ENCODE measurements at regions not wholly inside any gene's neighbourhood (a gene's known extent, or its start where the extent isn't known, plus 50 kb on each side); places are given as distances from the start of the nearest gene placed in this dataset.

DNA sequence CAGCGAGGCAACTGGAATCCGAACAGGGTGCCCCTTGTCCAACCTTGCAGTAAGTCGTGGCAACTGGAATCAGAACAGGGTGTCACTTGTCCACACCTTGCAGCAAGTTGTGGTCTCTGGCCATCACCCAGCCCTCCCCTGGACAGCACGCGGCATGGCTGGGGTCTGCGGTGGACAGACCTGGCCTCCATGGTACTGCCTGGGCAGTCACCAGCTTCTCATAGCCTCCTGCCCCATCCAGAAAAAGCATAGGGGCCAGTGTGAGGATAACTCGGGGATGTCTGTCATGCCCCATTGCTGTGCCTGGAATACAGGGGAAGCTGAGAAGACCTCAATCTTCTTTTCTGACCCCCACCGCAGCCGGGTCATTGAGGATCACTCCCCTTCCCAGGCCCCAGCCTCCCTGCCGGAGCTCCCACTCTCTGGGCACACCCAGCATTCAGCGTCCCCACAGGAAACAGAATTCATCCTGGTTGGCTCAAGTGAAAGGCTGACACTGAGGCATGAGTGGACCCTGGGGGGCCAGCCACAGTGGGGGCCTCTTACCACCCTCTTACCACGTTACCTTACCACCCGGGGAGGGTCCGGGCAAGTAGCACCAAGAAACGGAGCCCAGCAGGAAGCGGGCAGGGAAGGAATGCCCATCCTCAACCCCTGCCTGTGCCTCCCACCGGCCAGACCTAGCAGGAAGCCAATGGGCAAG, 68.0 kb upstream of the RAB6C start:
- Histone ChIP-seq H3K27me3 (ENCODE audit: control insufficient read depth, insufficient read depth, low read length) (no peaks in the 10 kb centered on the region), H3K9me3 (ENCODE audit: control insufficient read depth, insufficient read depth, low read length) (no peaks in the 10 kb centered on the region), H3K27ac (ENCODE audit: low read depth, low read length) (no peak overlapping the region), H3K9ac (ENCODE audit: low read depth, low read length) (no peak overlapping the region), H3K4me1 (ENCODE audit: control insufficient read depth, insufficient read depth, low read length) (peaks cover 2% of the 10 kb centered on the region; the same call in 1 of the 2 replicates), H3K36me3 (ENCODE audit: control insufficient read depth, insufficient read depth, low read length) (no peaks in the 10 kb centered on the region), H3K4me3 (ENCODE audit: low read depth, low read length) (no peak overlapping the region)

DNA sequence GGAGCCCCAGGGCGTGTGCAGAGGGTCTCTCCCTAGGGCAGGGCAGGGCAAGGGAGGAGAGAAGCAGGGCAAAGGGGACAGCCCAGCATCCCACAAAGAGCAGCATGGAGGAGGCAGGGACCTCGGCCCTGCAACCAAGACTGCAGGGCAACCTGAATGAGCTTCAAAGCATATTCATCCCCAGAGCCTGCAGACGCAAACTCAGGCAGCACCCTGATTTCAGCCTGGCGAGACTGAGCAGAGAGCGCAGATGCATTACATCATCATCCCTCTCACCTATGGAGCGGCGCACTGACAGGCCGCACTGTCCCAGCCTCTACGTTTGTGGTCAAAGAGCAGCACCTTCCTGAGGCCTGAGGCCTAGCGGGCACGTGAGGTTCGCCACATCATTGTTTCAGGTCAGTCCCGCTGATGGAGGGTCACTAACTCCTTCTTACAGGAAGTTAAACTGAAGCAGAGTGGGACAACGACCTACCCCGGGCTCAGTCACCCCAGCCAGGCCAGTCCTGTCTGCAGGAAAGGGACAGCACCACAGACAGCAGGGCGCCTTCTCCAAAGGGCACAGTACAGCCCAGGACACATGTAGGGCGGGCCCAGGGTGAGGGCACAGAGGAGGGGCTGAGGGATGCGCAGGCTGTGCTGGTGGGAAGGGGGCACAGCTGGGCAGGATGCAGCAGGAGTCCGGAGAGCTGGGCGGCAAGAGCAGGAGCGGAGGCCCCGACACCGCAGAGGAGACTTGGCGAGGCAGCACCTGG, 67.2 kb upstream of the RAB6C start:
- no peak overlapping the region for H3K4me3 ChIP-seq (ENCODE audit: low read depth, low read length)
- H3K9ac ChIP-seq (ENCODE audit: low read depth, low read length), result no peak overlapping the region
- no peaks in the 10 kb centered on the region for H3K9me3 ChIP-seq (ENCODE audit: control insufficient read depth, insufficient read depth, low read length)
- no peaks in the 10 kb centered on the region for H3K36me3 ChIP-seq (ENCODE audit: control insufficient read depth, insufficient read depth, low read length)
- no peak overlapping the region for H3K27ac ChIP-seq (ENCODE audit: low read depth, low read length)
- no peaks in the 10 kb centered on the region for H3K27me3 ChIP-seq (ENCODE audit: control insufficient read depth, insufficient read depth, low read length)
- peaks cover 2% of the 10 kb centered on the region; the same call in 1 of the 2 replicates for H3K4me1 ChIP-seq (ENCODE audit: control insufficient read depth, insufficient read depth, low read length)

DNA sequence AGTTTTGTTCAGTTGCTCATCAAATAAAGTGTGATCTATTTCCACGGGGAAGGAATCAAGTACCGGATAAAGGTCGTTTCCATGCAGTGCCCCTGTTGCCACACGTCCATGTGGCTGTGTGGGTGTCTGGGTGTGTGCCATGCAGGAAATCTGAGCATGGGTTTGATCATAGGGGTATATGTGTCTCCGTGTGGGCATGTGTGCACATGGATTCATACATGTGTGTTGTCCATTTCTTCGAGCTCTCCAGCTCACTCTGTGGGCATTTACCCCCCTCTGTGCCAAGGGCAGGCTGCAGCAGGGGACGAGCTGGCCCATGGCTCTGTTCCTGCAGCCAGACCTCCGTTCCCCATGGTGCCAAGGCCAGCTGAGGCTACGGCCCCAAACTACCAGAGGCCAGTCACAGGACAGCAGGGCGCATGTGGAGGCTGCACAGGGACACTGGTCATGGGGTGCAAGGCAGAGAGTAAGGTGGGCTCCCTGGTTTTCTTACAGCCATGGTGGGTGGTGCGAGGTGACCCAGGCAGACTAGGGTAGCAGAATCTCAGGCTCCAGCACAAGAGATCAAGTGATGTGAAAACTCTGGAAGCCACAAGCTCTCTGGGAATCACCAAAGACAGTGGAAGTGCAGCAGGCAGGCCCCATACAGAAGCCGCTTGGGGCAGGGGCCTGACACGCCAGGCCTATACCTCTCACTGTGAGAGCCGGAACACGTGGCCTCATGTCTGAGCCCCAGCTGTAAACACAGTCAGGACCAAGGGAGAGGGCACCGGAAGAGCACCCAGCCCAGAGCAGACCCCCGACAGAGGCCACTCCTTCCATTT, 66.4 kb upstream of the RAB6C start:
- no peaks in the 10 kb centered on the region for H3K27me3 ChIP-seq (ENCODE audit: control insufficient read depth, insufficient read depth, low read length)
- H3K4me3 ChIP-seq (ENCODE audit: low read depth, low read length), result no peak overlapping the region
- H3K4me1 ChIP-seq (ENCODE audit: control insufficient read depth, insufficient read depth, low read length), result peaks cover 2% of the 10 kb centered on the region; the same call in 1 of the 2 replicates
- no peaks in the 10 kb centered on the region for H3K36me3 ChIP-seq (ENCODE audit: control insufficient read depth, insufficient read depth, low read length)
- H3K27ac ChIP-seq (ENCODE audit: low read depth, low read length), result no peak overlapping the region
- no peak overlapping the region for H3K9ac ChIP-seq (ENCODE audit: low read depth, low read length)
- no peaks in the 10 kb centered on the region for H3K9me3 ChIP-seq (ENCODE audit: control insufficient read depth, insufficient read depth, low read length)

DNA sequence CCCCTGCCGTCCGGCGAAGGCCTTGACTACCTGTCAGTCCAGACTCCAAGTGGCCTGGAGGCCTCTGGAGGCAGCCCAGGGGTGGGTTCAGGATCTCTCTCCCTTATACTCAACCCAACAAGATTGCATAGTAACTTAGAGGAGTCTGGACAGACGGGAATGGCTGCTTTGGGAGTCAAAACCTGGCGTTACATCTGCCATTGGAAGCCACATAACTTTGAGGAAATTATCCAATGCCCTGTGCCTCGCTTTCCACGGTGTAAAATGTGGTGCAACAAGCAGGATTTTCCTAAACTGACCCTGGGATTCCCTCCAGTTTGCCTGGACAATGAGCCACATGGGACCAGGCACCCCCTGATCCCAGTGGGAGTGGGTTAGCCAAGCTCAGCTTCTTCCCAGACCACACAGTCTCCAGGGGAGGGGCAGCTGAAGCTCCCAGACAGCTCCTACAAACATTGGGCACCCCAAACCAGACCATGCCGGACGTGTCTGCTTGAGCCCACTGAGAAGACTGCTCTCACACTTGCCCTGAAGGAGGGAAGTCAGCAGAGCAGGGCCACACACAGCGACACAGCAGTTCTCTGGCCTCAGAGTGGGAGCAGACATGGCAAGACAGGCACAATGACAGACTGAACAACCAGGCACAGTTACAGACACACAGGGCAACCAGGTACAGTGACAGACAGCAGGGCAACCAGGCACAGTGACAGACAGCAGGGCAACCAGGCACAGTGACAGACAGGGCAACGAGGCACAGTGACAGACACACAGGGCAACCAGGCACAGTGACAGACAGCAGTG, 65.6 kb upstream of the RAB6C start:
- H3K27ac ChIP-seq (ENCODE audit: low read depth, low read length), result no peak overlapping the region
- H3K4me1 ChIP-seq (ENCODE audit: control insufficient read depth, insufficient read depth, low read length), result peaks cover 2% of the 10 kb centered on the region; the same call in 1 of the 2 replicates
- H3K27me3 ChIP-seq (ENCODE audit: control insufficient read depth, insufficient read depth, low read length), result no peaks in the 10 kb centered on the region
- no peak overlapping the region for H3K9ac ChIP-seq (ENCODE audit: low read depth, low read length)
- no peak overlapping the region for H3K4me3 ChIP-seq (ENCODE audit: low read depth, low read length)
- no peaks in the 10 kb centered on the region for H3K36me3 ChIP-seq (ENCODE audit: control insufficient read depth, insufficient read depth, low read length)
- H3K9me3 ChIP-seq (ENCODE audit: control insufficient read depth, insufficient read depth, low read length), result no peaks in the 10 kb centered on the region

DNA sequence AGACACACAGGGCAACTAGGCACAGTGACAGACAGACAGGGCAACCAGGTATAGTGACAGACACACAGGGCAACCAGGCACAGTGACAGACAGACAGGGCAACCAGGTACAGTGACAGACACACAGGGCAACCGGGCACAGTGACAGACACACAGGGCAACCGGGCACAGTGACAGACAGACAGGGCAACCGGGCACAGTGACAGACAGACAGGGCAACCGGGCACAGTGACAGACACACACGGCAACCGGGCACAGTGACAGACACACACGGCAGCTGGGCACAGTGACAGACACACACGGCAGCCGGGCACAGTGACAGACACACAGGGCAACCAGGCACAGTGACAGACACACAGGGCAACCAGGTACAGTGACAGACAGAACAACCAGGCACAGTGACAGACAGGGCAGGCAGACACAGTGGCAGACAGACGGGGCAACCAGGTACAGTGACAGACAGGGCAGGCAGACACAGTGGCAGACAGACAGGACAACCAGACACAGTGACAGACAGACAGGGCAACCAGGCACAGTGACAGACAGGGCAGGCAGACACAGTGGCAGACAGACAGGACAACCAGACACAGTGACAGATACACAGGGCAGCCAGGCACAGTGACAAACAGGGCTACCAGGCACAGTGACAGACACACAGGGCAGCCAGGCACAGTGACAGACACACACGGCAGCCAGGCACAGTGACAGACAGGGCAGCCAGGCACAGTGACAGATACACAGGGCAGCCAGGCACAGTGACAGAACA, 64.7 kb upstream of the RAB6C start:
- H3K9ac ChIP-seq (ENCODE audit: low read depth, low read length), result no peak overlapping the region
- peaks cover 2% of the 10 kb centered on the region; the same call in 1 of the 2 replicates for H3K4me1 ChIP-seq (ENCODE audit: control insufficient read depth, insufficient read depth, low read length)
- H3K4me3 ChIP-seq (ENCODE audit: low read depth, low read length), result no peak overlapping the region
- H3K9me3 ChIP-seq (ENCODE audit: control insufficient read depth, insufficient read depth, low read length), result no peaks in the 10 kb centered on the region
- H3K27me3 ChIP-seq (ENCODE audit: control insufficient read depth, insufficient read depth, low read length), result no peaks in the 10 kb centered on the region
- no peak overlapping the region for H3K27ac ChIP-seq (ENCODE audit: low read depth, low read length)
- no peaks in the 10 kb centered on the region for H3K36me3 ChIP-seq (ENCODE audit: control insufficient read depth, insufficient read depth, low read length)

DNA sequence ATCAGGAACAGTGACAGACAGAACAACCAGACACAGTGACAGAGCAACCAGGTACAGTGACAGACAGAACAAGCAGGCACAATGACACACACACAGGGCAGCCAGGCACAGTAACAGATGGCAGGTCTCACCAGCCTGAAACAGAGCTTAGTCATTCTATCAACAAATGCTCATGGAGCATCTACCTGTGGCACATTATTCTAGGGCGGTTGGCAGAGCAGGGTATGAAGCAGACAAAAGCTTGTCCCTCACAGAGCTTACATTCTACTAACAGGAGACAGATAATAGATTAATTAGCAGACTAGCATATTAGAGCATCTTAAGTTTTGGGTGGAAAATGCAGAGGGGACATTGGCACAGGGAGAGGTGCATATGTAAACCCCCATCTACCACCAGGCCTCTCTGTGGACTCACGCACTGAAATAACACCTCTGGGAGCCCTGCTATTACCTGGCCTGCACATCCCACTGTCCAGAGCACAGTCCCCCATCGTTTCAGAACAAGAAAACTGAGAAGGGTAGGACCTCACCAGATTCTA, 64.1 kb upstream of the RAB6C start:
- Histone ChIP-seq H3K9ac (ENCODE audit: low read depth, low read length) (no peak overlapping the region), H3K9me3 (ENCODE audit: control insufficient read depth, insufficient read depth, low read length) (no peaks in the 10 kb centered on the region), H3K4me1 (ENCODE audit: control insufficient read depth, insufficient read depth, low read length) (peaks cover 1% of the 10 kb centered on the region; the same call in 1 of the 2 replicates), H3K27ac (ENCODE audit: low read depth, low read length) (no peak overlapping the region), H3K4me3 (ENCODE audit: low read depth, low read length) (no peak overlapping the region), H3K36me3 (ENCODE audit: control insufficient read depth, insufficient read depth, low read length) (no peaks in the 10 kb centered on the region), H3K27me3 (ENCODE audit: control insufficient read depth, insufficient read depth, low read length) (no peaks in the 10 kb centered on the region)

DNA sequence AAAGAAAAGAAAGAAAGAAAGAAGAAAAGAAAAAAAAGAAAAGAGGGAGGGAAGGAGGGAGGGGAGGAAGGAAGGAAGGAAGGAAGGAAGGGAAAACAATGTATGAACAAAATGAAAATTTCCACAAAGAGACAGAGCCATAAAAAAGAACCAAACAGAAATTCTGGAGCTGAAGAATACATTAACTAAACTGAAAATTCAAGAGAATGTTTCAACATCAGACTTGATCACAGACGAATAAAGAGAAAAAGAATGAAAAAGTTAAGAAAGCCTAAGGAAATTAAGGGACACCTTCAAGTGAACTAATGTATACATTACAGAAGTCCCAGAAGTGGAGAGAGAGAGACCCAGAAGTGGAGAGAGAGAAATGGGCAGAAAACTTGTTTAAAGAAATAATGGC, 60.9 kb upstream of the RAB6C start:
- Histone ChIP-seq H3K9me3 (ENCODE audit: control insufficient read depth, insufficient read depth, low read length) (no peaks in the 10 kb centered on the region), H3K4me1 (ENCODE audit: control insufficient read depth, insufficient read depth, low read length) (no peaks in the 10 kb centered on the region), H3K27ac (ENCODE audit: low read depth, low read length) (no peak overlapping the region), H3K9ac (ENCODE audit: low read depth, low read length) (no peak overlapping the region), H3K4me3 (ENCODE audit: low read depth, low read length) (no peak overlapping the region), H3K27me3 (ENCODE audit: control insufficient read depth, insufficient read depth, low read length) (peaks cover 14% of the 10 kb centered on the region), H3K36me3 (ENCODE audit: control insufficient read depth, insufficient read depth, low read length) (no peaks in the 10 kb centered on the region)

DNA sequence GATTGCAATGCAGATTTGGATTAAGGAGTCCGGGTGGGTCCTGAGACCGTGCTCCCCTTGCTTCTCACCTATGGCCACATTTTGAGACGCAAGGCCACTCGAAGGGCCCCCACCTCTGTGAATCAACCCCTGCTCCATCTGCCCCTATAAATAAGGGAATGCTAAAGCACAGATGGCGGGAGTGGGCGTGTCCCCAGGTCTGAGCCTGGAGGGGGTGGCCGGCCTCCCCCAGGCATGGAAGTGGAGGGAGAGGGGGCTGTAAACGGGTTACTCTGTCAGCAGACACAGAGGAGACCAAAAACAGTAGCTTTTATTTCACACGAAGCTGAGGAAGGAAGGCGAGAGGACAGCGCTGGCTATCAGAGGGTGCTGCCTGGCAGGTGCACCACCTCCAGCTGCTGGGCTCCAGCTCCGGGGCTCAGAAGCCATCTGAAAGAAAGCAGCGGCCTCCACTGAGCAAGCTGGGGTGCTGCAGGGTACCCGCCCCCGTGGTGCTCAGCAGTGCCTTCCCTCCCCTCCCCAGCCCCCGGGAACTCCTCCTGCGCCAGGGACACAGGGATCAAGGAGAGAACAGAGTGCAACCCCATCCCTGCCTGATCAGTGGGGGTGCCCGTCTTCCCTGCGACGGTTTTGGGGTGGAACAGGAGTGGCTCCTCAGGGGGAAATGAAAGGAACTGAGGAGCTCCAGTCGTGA, 56.7 kb upstream of the RAB6C start:
- no peaks in the 10 kb centered on the region for H3K9me3 ChIP-seq (ENCODE audit: control insufficient read depth, insufficient read depth, low read length)
- no peak overlapping the region for H3K9ac ChIP-seq (ENCODE audit: low read depth, low read length)
- peaks cover 16% of the 10 kb centered on the region for H3K27me3 ChIP-seq (ENCODE audit: control insufficient read depth, insufficient read depth, low read length)
- H3K36me3 ChIP-seq (ENCODE audit: control insufficient read depth, insufficient read depth, low read length), result no peaks in the 10 kb centered on the region
- H3K4me1 ChIP-seq (ENCODE audit: control insufficient read depth, insufficient read depth, low read length), result no peaks in the 10 kb centered on the region
- H3K27ac ChIP-seq (ENCODE audit: low read depth, low read length), result no peak overlapping the region
- peak overlapping the region; percentile 62 for H3K4me3 ChIP-seq (ENCODE audit: low read depth, low read length)

DNA sequence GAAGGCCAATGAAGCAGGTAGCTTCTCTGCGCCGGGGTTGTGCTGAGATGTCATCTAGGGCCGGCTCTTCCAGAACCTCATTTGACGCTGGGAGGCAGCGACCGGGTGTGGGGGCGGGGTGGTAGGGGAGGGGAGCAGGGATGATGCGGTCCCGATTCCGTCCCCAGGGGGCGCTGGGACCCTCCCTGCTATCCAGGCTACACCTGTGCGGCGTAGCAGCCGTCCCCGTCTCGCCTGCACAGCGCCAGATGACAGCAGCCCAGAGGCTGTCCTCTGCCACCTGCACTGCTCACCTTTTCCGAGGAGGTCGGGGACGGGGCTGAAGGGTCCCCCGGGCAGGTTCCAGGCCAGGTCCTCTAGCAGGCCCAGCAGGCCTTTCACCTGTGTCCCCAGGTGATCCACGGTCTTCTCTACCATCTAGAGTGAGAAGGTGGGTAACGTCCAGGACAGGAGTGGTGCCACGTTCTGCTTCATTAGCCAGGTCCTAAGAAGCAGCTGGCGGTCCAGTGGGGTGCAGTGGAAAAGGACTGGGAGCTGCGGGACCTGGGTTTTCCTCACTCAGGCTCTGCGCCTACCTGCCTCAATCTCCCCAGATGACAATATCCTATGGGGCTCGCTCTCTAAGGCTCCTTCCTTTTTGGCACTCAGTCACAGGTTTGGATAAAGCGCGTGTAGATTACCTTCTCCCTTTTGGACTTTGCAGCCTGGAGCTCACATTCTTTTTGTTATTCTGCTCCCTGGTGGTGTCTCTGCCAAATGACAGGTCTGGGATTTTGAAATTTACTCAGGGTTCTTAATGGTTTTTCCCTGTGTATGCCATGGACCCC, 56.0 kb upstream of the RAB6C start:
- Histone ChIP-seq H3K9ac (ENCODE audit: low read depth, low read length) (no peak overlapping the region), H3K36me3 (ENCODE audit: control insufficient read depth, insufficient read depth, low read length) (no peaks in the 10 kb centered on the region), H3K4me3 (ENCODE audit: low read depth, low read length) (peak overlapping the region; percentile 62), H3K4me1 (ENCODE audit: control insufficient read depth, insufficient read depth, low read length) (no peaks in the 10 kb centered on the region), H3K27me3 (ENCODE audit: control insufficient read depth, insufficient read depth, low read length) (peaks cover 16% of the 10 kb centered on the region), H3K9me3 (ENCODE audit: control insufficient read depth, insufficient read depth, low read length) (no peaks in the 10 kb centered on the region), H3K27ac (ENCODE audit: low read depth, low read length) (no peak overlapping the region)
